Smooth muscle cell (in vitro differentiated cells): ENCODE measurements at regions not wholly inside any gene's neighbourhood (a gene's known extent, or its start where the extent isn't known, plus 50 kb on each side); places are given as distances from the start of the nearest gene placed in this dataset.

Source experiments
- DNase-seq: peaks from one replicate; lab custom pipeline; 2025; ENCODE audit not compliant: unreplicated experiment; lab: John Stamatoyannopoulos, UW
- H2AFZ ChIP-seq: fragments of 200-600 bp; sonication (generic); 2 replicates; pipeline ENCODE4 v1.6.0; 2016; ENCODE audit warnings: antibody characterized with exemption, low read depth, mild to moderate bottlenecking
- H3F3A ChIP-seq: fragments of 200-600 bp; sonication (generic); 2 replicates; pipeline ENCODE4 v1.6.0; 2017; ENCODE audit warnings: antibody characterized with exemption, low read depth
- H3K27ac ChIP-seq: fragments of 200-600 bp; sonication (generic); 2 replicates; pipeline ENCODE4 v1.5.1; 2016; ENCODE audit warnings: low read depth, mild to moderate bottlenecking
- H3K27me3 ChIP-seq: fragments of 200-600 bp; sonication (generic); 2 replicates; pipeline ENCODE4 v1.6.1; 2016; ENCODE audit warnings: low read depth, mild to moderate bottlenecking
- H3K36me3 ChIP-seq: fragments of 200-600 bp; sonication (generic); 2 replicates; pipeline ENCODE4 v1.5.1; 2016; ENCODE audit warnings: low read depth
- H3K4me1 ChIP-seq: fragments of 200-600 bp; sonication (generic); 2 replicates; pipeline ENCODE4 v1.5.1; 2016; ENCODE audit warnings: low read depth
- H3K4me2 ChIP-seq: fragments of 200-600 bp; sonication (generic); 2 replicates; pipeline ENCODE4 v1.6.0; 2016; ENCODE audit warnings: mild to moderate bottlenecking
- H3K4me3 ChIP-seq: fragments of 200-600 bp; sonication (generic); 2 replicates; pipeline ENCODE4 v1.5.1; 2016; ENCODE audit warnings: mild to moderate bottlenecking
- H3K79me2 ChIP-seq: fragments of 200-600 bp; sonication (generic); 2 replicates; pipeline ENCODE4 v1.6.0; 2016; ENCODE audit warnings: low read depth, mild to moderate bottlenecking
- H3K9ac ChIP-seq: fragments of 200-600 bp; sonication (generic); 2 replicates; pipeline ENCODE4 v1.6.0; 2016; ENCODE audit warnings: low read depth
- H3K9me3 ChIP-seq: fragments of 200-600 bp; sonication (generic); replicated peaks from 2 replicates; pipeline ENCODE4 v1.5.1; 2016; ENCODE audit warnings: low read depth
- H4K20me1 ChIP-seq: fragments of 200-600 bp; sonication (generic); 2 replicates; pipeline ENCODE4 v1.6.0; 2016; ENCODE audit warnings: low read depth
- WGBS: methylation state at CpG from one replicate; pipeline ENCODE4 v1.1.7; 2016; ENCODE audit warnings: low lambda C conversion rate; 5-methylcytosine and 5-hydroxymethylcytosine counted together
- TF ChIP-seq, protein P1 (sequence below): fragments of 200-600 bp; sonication (generic); IDR thresholded peaks from 2 replicates; pipeline ENCODE4 v1.5.1; 2017; ENCODE audit warnings: borderline replicate concordance, mild to moderate bottlenecking, antibody characterized with exemption; ENCODE audit not compliant: insufficient read depth, poor library complexity, severe bottlenecking

DNA sequence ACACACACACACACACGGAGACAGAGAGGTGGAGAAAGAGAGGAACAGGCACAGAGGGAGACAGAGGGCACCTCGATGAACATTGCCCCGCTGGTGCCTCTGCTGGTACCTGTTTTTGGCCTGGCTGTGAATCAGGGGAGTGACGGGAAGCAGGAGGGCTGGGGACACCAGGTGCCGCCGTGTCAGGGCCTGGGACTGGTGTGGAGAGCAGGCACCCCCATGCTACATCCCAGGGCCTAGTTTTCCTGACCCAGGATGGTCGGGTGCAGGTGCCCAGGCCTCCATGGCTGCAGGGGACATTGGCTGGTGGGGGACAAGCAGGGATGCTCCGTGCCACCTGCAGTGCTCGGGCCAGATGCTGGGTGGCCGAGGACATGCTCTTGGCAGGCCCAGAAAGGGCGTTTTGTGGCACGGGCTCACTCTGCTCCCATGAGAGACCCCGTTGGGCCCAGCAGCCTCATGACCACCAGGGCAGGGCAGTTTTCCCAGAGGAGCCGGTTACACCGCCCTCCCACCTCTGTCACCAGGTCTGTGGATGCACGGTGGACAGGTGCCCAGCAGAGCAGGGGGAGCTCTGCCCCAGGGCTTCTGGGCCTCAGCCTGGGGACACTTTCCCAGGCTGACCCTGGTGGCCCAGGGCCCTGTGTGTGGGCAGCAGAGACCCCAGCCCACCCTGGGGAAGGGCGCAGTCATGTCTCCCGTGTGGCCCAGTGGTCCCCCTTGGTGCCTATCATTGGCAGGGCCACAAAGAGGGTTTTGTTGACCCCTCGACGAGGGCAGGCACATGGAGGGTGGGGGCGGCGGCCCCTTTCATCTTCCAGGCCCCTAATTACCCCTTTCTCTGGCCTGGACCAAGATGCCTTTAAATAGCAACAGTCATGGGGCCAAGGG is 207.5 kb upstream of the RTL1 start:
- 90% methylated on average over 22 of the region's 22 CpGs for WGBS
- H3K4me1 ChIP-seq: no peaks in the 10 kb centered on the region
- H3K4me2 ChIP-seq: no peak overlapping the region
- DNase-seq: no peak
- H2AFZ ChIP-seq: no peak overlapping the region
- H3K27ac ChIP-seq: no peak overlapping the region
- TF ChIP-seq, protein P1, sequence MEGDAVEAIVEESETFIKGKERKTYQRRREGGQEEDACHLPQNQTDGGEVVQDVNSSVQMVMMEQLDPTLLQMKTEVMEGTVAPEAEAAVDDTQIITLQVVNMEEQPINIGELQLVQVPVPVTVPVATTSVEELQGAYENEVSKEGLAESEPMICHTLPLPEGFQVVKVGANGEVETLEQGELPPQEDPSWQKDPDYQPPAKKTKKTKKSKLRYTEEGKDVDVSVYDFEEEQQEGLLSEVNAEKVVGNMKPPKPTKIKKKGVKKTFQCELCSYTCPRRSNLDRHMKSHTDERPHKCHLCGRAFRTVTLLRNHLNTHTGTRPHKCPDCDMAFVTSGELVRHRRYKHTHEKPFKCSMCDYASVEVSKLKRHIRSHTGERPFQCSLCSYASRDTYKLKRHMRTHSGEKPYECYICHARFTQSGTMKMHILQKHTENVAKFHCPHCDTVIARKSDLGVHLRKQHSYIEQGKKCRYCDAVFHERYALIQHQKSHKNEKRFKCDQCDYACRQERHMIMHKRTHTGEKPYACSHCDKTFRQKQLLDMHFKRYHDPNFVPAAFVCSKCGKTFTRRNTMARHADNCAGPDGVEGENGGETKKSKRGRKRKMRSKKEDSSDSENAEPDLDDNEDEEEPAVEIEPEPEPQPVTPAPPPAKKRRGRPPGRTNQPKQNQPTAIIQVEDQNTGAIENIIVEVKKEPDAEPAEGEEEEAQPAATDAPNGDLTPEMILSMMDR: no peak
- no peaks in the 10 kb centered on the region for H4K20me1 ChIP-seq
- no peaks in the 10 kb centered on the region for H3K79me2 ChIP-seq
- H3K27me3 ChIP-seq: no peaks in the 10 kb centered on the region
- no peak overlapping the region for H3K4me3 ChIP-seq
- no peak overlapping the region for H3K9ac ChIP-seq
- H3K36me3 ChIP-seq: no peaks in the 10 kb centered on the region
- H3F3A ChIP-seq: no peaks in the 10 kb centered on the region
- no peaks in the 10 kb centered on the region for H3K9me3 ChIP-seq

DNA sequence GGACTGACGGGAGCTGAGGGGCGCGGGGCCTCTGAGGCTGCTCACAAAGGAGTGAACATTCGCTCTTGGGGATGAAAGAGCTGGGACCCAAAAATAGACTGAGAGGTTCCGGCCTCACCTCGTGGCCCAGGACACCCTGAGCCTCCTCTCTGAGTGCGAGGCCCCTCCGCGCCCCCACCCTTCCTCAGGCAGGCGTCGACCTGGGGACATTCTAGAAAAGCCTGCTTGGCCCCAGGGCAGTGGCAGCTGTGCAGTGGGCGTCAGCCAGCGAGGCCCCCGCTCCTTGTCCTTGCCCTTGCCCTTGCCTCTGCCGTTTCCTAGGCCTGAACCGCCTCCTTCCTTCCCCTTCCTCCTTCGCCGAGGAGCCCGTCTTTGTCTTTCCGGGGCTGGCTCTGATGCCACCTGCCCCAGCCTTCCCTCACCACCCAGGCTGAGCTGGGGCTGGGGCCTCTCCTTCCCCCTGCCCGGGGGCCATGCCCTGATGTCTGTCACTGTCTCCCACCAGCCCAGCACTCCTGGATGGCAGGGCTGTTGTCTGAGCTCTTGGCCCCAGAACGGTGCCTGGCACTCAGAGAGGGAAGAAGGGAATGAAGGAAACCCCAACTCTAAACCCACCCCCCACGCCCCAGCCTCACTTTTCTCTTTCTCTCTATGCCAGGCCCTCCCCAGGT is 208.2 kb upstream of the RTL1 start:
- Histone ChIP-seq H3K27ac (no peak overlapping the region), H3K9ac (no peak overlapping the region), H3K79me2 (no peaks in the 10 kb centered on the region), H3K4me1 (no peaks in the 10 kb centered on the region), H3F3A (no peaks in the 10 kb centered on the region), H3K36me3 (no peaks in the 10 kb centered on the region), H3K9me3 (no peaks in the 10 kb centered on the region), H2AFZ (no peak overlapping the region), H3K27me3 (no peaks in the 10 kb centered on the region), H3K4me2 (no peak overlapping the region), H4K20me1 (no peaks in the 10 kb centered on the region), H3K4me3 (no peak overlapping the region)
- WGBS: 85% methylated on average over 22 of the region's 23 CpGs
- no peak for DNase-seq
- TF ChIP-seq, protein P1: no peak

DNA sequence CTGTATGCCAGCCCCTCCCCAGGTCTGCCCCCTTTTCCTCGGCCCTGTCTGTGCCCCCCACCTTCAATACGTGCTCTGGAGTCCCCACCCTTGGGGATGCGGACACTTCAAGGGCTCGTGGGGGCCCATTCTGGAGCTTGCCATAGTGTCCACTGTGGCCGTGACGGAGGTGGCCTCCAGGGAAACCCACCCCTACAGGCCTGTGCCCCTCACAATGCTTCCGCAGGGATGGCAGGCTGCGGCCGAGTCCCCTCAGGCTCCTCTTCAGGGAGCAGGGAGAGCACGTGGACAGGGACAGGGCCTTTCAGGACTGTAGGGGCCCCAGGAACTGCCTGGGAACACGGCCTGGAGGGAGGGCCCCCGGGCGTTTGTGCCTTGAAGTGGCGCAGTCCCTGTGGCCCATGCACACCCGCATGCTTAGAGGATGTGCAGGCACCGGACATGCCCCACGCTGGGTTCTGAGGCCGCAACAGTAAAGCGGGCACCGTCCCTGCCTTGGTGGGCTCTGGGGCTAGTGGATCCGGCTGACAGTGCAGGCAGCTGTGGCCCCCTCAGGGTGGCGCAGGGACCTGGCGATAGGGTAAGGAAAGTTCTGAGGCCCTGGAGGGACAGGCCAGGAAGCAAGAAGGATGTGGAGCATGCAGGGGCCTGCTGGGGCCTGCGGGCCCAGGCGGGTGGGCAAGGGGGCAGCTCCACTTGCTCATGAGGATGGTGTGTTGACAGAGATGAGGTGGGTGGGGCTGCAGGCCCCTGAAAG is 209.0 kb upstream of the RTL1 start:
- TF ChIP-seq, protein P1: no peak
- Histone ChIP-seq H2AFZ (no peak overlapping the region), H3K4me2 (no peak overlapping the region), H3K79me2 (no peaks in the 10 kb centered on the region), H3K9ac (no peak overlapping the region), H3K27me3 (no peaks in the 10 kb centered on the region), H3K36me3 (no peaks in the 10 kb centered on the region), H3K9me3 (no peaks in the 10 kb centered on the region), H3K27ac (no peak overlapping the region), H3K4me3 (no peak overlapping the region), H4K20me1 (no peaks in the 10 kb centered on the region), H3K4me1 (no peaks in the 10 kb centered on the region), H3F3A (no peaks in the 10 kb centered on the region)
- 91% methylated on average over 23 of the region's 25 CpGs for WGBS
- no peak for DNase-seq
